ENCODE measurements at regions not wholly inside any gene's neighbourhood (a gene's known extent, or its start where the extent isn't known, plus 50 kb on each side); places are given as distances from the start of the nearest gene placed in this dataset.

DNA sequence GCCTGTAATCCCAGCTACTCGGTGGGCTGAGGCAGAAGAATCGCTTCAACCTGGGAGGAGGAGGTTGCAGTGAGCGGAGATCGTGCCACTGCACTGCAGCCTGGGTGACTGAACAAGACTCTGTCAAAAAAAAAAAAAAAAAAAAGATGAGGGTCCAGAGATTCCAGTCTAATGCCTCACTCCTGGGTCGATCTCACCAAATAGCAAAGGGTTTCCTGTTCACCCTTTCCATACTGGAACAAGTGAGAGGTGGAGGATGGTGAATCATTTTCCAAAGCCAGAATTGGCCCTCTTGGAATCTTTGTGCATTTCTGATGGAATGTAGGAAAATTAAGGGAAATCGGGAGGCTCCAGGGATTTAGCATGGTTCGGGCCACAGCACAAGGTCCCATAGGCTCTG is 58.1 kb upstream of the ZNF648 start:
- Mint-ChIP-seq H3K36me3 (no peaks in the 10 kb centered on the region), H3K27me3 (no peaks in the 10 kb centered on the region), H3K4me1 (ENCODE audit: low read depth) (no peaks in the 10 kb centered on the region), H3K9me3 (no peaks in the 10 kb centered on the region), H3K4me3 (no peak overlapping the region), H3K27ac (no peak overlapping the region)
- ChIA-PET CTCF (no interaction called here), POLR2A (no interaction called here)
- intact Hi-C loops (cut with micrococcal nuclease), result no loop called here
- no peak for DNase-seq

DNA sequence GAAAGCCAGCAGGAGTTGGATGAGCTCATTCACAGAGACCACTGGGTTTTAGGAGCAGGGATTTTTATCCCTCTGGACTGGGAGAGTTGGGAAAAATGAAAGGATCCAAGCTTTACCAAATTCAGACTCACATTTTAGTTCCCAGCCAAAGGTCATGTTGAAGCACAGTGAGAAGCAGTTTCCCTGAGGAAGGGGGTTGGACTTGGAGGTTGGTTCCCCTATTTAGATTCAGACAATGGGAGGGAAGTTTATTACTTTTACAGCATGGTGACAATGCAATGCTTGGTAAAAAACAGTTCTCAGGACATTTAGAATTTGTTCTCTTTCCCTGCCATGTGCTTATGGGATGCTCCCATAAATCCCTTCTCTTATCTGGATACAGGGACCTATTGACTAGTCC is 57.3 kb upstream of the ZNF648 start:
- DNase-seq, result no peak
- Mint-ChIP-seq H3K4me3 (no peak overlapping the region), H3K27me3 (no peaks in the 10 kb centered on the region), H3K9me3 (no peaks in the 10 kb centered on the region), H3K27ac (no peak overlapping the region), H3K4me1 (ENCODE audit: low read depth) (peaks cover 2% of the 10 kb centered on the region), H3K36me3 (no peaks in the 10 kb centered on the region)
- ChIA-PET CTCF (interaction anchor here (1.7 kb wide), 1 partner anchor 25 kb away, joined by 6 read pairs; no protein-coding TSS in a partner anchor), POLR2A (no interaction called here)
- intact Hi-C loops (cut with micrococcal nuclease), result no loop called here

- intact Hi-C loops (cut with micrococcal nuclease), result no loop called here
- ChIA-PET CTCF (interaction anchor here (1.5 kb wide), 1 partner anchor 29 kb away, joined by 3 read pairs; no protein-coding TSS in a partner anchor), POLR2A (no interaction called here)
- Mint-ChIP-seq H3K27me3 (peaks cover 10% of the 10 kb centered on the region), H3K4me3 (no peak overlapping the region), H3K36me3 (no peaks in the 10 kb centered on the region), H3K9me3 (no peaks in the 10 kb centered on the region), H3K27ac (no peak overlapping the region), H3K4me1 (ENCODE audit: low read depth) (peaks cover 2% of the 10 kb centered on the region)
- no peak for DNase-seq
These were observed 53.1 kb upstream of the ZNF648 start for GRCh38 chr1:182114627-182115023.

- H3K4me3 Mint-ChIP-seq, result no peak overlapping the region
- ChIA-PET CTCF (interaction anchor here (1.5 kb wide), 1 partner anchor 29 kb away, joined by 3 read pairs; no protein-coding TSS in a partner anchor), POLR2A (no interaction called here)
- no peaks in the 10 kb centered on the region for H3K9me3 Mint-ChIP-seq
- intact Hi-C loops (cut with micrococcal nuclease), result no loop called here
- DNase-seq, result no peak
- H3K4me1 Mint-ChIP-seq (ENCODE audit: low read depth), result peaks cover 2% of the 10 kb centered on the region
- H3K27me3 Mint-ChIP-seq, result peaks cover 12% of the 10 kb centered on the region
- no peak overlapping the region for H3K27ac Mint-ChIP-seq
- no peaks in the 10 kb centered on the region for H3K36me3 Mint-ChIP-seq
These were observed 52.5 kb upstream of the ZNF648 start for GRCh38 chr1:182113879-182114626.

GRCh38 chr1:182111496-182111895 is 50.0 kb upstream of the ZNF648 start:
- intact Hi-C loops (cut with micrococcal nuclease), result no loop called here
- DNase-seq, result no peak
- Mint-ChIP-seq H3K4me3 (no peak overlapping the region), H3K36me3 (no peaks in the 10 kb centered on the region), H3K9me3 (peaks cover 7% of the 10 kb centered on the region), H3K27ac (no peak overlapping the region), H3K27me3 (peaks cover 22% of the 10 kb centered on the region), H3K4me1 (ENCODE audit: low read depth) (peaks cover 2% of the 10 kb centered on the region)
- ChIA-PET POLR2A (no interaction called here), CTCF (no interaction called here)
